ENCODE measurements at regions not wholly inside any gene's neighbourhood (a gene's known extent, or its start where the extent isn't known, plus 50 kb on each side); places are given as distances from the start of the nearest gene placed in this dataset.

DNA sequence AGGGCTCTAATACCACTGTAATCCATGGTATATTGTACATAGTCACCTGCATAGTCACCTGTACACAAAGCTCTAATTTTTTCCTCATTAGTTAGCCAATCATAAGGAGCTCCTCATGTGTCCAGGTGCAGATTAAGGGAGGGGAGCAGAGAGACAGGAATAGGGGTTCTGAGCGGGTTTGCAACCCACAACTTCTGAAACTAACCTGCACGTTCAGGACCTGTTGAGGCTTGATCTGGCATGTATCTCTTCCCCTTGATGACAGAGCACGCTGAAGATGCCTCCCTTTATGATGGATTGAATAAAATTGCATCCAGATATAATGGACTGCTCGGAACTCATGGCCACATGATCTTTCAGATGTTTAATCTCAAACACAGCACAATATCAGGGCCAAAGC, 144.0 kb upstream of the PRNP start:
- DNase-seq (ENCODE audit: low spot score) (no peak), ATAC-seq (ENCODE audit: insufficient number of reproducible peaks, low FRiP score, low read depth) (no peak)
- TF ChIP-seq, protein P1, sequence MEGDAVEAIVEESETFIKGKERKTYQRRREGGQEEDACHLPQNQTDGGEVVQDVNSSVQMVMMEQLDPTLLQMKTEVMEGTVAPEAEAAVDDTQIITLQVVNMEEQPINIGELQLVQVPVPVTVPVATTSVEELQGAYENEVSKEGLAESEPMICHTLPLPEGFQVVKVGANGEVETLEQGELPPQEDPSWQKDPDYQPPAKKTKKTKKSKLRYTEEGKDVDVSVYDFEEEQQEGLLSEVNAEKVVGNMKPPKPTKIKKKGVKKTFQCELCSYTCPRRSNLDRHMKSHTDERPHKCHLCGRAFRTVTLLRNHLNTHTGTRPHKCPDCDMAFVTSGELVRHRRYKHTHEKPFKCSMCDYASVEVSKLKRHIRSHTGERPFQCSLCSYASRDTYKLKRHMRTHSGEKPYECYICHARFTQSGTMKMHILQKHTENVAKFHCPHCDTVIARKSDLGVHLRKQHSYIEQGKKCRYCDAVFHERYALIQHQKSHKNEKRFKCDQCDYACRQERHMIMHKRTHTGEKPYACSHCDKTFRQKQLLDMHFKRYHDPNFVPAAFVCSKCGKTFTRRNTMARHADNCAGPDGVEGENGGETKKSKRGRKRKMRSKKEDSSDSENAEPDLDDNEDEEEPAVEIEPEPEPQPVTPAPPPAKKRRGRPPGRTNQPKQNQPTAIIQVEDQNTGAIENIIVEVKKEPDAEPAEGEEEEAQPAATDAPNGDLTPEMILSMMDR (IDR thresholded peaks at IDR 0.05), result no peak
- no peaks in the 10 kb centered on the region for H3K27me3 ChIP-seq (replicated peaks; ENCODE audit: insufficient read depth)
- no peak overlapping the region for H3K4me3 ChIP-seq
- H3K27ac ChIP-seq, result no peak overlapping the region
- no peaks in the 10 kb centered on the region for H3K4me1 ChIP-seq (ENCODE audit: control insufficient read depth in 1 of 2, low read depth in 2 of 2)
- no peaks in the 10 kb centered on the region for H3K36me3 ChIP-seq
- no peaks in the 10 kb centered on the region for H3K9me3 ChIP-seq

DNA sequence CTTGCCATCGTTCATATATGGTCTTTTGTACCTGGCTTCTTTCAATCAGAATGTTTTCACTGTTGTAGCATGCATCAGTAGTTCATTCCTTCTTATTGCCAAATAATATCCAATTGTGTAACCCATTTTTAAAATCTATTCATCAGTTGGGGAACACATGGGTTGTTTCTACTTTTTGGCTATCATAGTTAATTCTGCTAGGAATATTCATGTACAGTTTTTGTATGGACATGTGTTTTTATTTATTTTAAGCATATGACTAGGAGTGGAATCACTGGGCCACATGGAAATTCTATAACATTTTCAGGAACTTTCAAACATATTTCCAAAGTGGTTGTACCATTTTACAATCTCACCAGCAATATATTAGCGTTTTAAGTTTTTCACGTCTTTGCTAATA, 151.9 kb upstream of the PRNP start:
- no peak for ATAC-seq (ENCODE audit: insufficient number of reproducible peaks, low FRiP score, low read depth)
- no peaks in the 10 kb centered on the region for H3K27me3 ChIP-seq (replicated peaks; ENCODE audit: insufficient read depth)

DNA sequence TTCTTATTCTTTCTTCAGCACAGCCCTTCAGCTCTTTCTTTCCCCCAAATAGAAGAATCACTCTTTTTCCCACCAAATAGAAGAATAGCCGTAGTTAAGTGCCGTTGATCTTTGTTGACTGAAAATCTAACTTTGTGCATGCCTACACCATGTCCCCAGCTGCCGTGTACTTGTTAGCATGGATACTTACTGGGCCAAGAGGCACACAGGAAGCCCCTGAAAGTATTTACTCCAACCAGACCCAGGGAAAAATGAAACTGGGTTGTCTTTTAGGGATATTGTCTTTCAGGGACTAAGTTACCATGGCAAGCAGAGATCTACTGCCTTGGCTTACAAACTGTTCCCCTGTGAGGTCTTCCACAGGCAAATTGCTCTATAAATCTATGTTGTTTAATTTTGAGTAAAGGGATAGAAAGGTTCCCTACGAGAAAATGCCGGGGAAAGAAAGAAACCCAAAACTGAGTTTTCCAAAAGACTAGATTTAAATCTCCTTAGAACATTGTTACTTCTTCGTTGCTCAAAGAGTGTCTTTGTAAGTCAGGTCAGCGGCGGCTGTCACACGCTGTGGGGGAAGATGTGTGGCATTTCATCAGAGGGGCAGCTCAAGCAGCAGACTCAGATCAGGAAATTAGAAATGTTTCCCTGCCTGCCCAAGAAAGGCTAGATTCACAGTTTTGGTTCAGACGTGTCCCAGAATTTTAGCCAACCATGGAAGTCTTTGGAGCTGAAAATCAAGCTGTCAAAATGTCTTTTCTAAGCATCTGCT, 152.7 kb upstream of the PRNP start:
- H3K9me3 ChIP-seq, result no peaks in the 10 kb centered on the region
- no peaks in the 10 kb centered on the region for H3K36me3 ChIP-seq
- TF ChIP-seq, protein P1 (IDR thresholded peaks at IDR 0.05), result no peak
- ATAC-seq (ENCODE audit: insufficient number of reproducible peaks, low FRiP score, low read depth) (no peak), DNase-seq (ENCODE audit: low spot score) (no peak)
- no peak overlapping the region for H3K4me3 ChIP-seq
- H3K4me1 ChIP-seq (ENCODE audit: control insufficient read depth in 1 of 2, low read depth in 2 of 2), result no peaks in the 10 kb centered on the region
- H3K27me3 ChIP-seq (replicated peaks; ENCODE audit: insufficient read depth), result no peaks in the 10 kb centered on the region
- no peak overlapping the region for H3K27ac ChIP-seq

More for the DNA sequence above, 151.9 kb upstream of the PRNP start:
- no peak overlapping the region for H3K4me3 ChIP-seq
- no peaks in the 10 kb centered on the region for H3K36me3 ChIP-seq
- no peaks in the 10 kb centered on the region for H3K4me1 ChIP-seq (ENCODE audit: control insufficient read depth in 1 of 2, low read depth in 2 of 2)
- no peak for DNase-seq (ENCODE audit: low spot score)
- H3K9me3 ChIP-seq, result no peaks in the 10 kb centered on the region
- TF ChIP-seq, protein P1 (IDR thresholded peaks at IDR 0.05), result no peak
- H3K27ac ChIP-seq, result no peak overlapping the region

DNA sequence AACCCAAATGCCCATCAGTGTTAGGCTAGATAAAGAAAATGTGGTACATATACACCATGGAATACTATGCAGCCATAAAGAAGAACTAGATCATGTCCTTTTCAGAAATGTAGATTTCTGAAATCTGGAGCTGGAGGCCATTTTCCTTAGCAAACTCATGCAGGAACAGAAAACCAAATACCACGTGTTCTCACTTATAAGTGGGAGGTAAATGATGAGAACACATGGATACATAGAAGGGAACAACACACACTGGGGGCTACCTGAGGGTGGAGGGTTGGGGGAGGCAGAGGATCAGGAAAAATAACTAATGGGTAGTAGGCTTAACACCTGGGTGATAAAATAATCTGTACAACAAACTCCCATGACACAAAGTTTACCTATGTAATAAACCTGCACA, 153.5 kb upstream of the PRNP start:
- Histone ChIP-seq H3K4me3 (no peak overlapping the region), H3K27ac (no peak overlapping the region), H3K36me3 (no peaks in the 10 kb centered on the region), H3K9me3 (no peaks in the 10 kb centered on the region), H3K4me1 (ENCODE audit: control insufficient read depth in 1 of 2, low read depth in 2 of 2) (no peaks in the 10 kb centered on the region), H3K27me3 (replicated peaks; ENCODE audit: insufficient read depth) (no peaks in the 10 kb centered on the region)
- TF ChIP-seq, protein P1 (IDR thresholded peaks at IDR 0.05), result no peak
- ATAC-seq (ENCODE audit: insufficient number of reproducible peaks, low FRiP score, low read depth) (no peak), DNase-seq (ENCODE audit: low spot score) (no peak)

DNA sequence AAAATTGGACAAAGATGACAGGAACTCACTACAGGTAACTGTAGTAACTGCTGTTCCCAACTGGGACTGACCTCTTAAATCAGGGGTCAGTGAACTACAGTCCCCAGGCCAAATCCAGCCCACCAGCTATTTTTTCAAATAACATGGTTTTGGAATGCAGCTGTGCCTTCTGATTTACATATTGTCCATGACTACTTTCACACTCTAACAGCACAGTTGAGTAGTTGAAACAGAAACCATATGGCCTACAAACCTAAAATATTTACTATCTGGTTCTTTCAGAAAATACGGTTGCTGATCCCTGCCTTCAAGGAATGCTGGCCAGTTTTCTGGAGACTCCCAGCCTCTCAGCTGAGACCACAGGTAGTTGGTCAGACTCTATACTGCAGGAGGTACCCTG, 161.5 kb upstream of the PRNP start:
- no peaks in the 10 kb centered on the region for H3K27me3 ChIP-seq (replicated peaks; ENCODE audit: insufficient read depth)
- H3K4me1 ChIP-seq (ENCODE audit: control insufficient read depth in 1 of 2, low read depth in 2 of 2), result no peaks in the 10 kb centered on the region
- no peaks in the 10 kb centered on the region for H3K36me3 ChIP-seq
- ATAC-seq (ENCODE audit: insufficient number of reproducible peaks, low FRiP score, low read depth) (no peak), DNase-seq (ENCODE audit: low spot score) (no peak)
- no peaks in the 10 kb centered on the region for H3K9me3 ChIP-seq
- no peak overlapping the region for H3K4me3 ChIP-seq
- TF ChIP-seq, protein P1 (IDR thresholded peaks at IDR 0.05), result no peak
- no peak overlapping the region for H3K27ac ChIP-seq

Measured in thoracic aorta (tissue), 2 donors.